ENCODE measurements at regions not wholly inside any gene's neighbourhood (a gene's known extent, or its start where the extent isn't known, plus 50 kb on each side); places are given as distances from the start of the nearest gene placed in this dataset.

- no peak for TF ChIP-seq ZBTB7A (IDR thresholded peaks at IDR 0.05; ENCODE audit: low read depth)
- no peak for TF ChIP-seq NFIC (IDR thresholded peaks at IDR 0.05)
- TF ChIP-seq CEBPB (IDR thresholded peaks at IDR 0.05) = no peak
- TF ChIP-seq REST (IDR thresholded peaks at IDR 0.05; ENCODE audit: low read depth) = no peak
- no peak for TF ChIP-seq YY1 (IDR thresholded peaks at IDR 0.05; ENCODE audit: low read depth)
- TF ChIP-seq MAX (IDR thresholded peaks at IDR 0.05) = no peak
- no peak for TF ChIP-seq CREB1 (IDR thresholded peaks at IDR 0.05; ENCODE audit: low read depth)
- TF ChIP-seq USF1 (IDR thresholded peaks at IDR 0.05) = no peak
- TF ChIP-seq EGR1 (IDR thresholded peaks at IDR 0.05) = no peak
- TF ChIP-seq TEAD4 (IDR thresholded peaks at IDR 0.05) = no peak
- no peak for TF ChIP-seq EP300 (IDR thresholded peaks at IDR 0.05; ENCODE audit: borderline replicate concordance)
- no peak for TF ChIP-seq FOXM1 (IDR thresholded peaks at IDR 0.05; ENCODE audit: borderline replicate concordance, low read depth)
- TF ChIP-seq TAF1 (IDR thresholded peaks at IDR 0.05; ENCODE audit: low read depth) = no peak
Observed at GRCh38 chr6:67640484-67640883, 994.6 kb upstream of the ADGRB3 start.
